Stimulated activated CD8-positive, alpha-beta memory T cell treated with anti-CD3 and anti-CD28 coated beads, Interleukin-2, amount 100 ng/mL, for 48 hours (primary cell): ENCODE measurements at regions not wholly inside any gene's neighbourhood (a gene's known extent, or its start where the extent isn't known, plus 50 kb on each side); places are given as distances from the start of the nearest gene placed in this dataset.

Source experiments
- DNase-seq, 2 donors: peaks; one replicate each; pipeline ENCODE4 v3.0.0-alpha.2; 2020; ENCODE audit warnings: low read depth in 2 of 2

DNA sequence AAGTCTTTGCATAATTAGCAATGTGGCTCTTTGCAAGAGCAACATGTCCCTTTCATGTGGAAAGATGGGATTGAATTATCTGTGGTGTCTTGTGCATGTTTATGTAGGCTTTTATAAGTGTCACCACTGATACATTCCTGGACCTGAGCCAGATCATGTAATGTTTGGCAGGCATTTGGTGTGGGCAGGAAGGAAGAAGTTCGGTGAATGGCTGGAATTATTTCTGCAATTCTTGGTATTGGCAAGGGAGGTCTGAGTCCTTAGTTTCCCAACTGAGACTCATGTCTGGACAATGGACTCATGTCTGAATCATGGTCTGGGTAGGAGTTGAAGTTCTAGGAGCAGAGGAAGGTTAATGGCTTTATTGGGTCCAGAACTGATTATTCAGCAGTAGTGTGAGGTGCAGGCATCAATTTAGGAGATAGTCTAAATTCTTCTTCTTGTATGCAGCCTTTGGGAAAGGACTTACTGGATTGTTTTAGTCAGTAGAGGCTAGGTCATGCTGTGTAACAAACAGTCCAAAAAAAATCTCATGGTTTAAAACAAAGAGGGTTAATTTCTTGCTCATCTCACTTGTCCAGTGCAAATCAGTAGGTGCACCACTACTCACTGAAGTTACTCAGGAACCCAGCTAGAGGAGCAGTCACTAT, 186.5 kb upstream of the LHX5 start:
- no peak for DNase-seq

DNA sequence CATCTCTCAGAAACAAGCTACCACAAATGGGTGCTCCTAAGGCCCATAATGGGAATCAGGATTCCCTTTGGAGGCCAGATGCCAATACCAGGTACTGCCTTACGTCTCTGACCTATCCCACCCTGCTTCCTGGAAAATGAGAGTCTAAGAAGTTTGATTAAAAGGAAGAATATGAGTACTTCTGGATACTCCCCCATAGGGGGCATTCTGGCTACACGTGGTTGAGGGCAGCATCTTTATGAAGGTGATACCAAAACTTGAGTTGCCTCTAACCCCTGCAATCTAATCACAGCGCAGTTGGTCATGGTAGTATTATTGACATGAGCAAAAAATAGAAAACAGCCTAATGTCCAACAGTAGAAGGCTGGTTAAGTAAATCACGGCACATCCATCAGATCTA, 184.2 kb upstream of the LHX5 start:
- no peak for DNase-seq

DNA sequence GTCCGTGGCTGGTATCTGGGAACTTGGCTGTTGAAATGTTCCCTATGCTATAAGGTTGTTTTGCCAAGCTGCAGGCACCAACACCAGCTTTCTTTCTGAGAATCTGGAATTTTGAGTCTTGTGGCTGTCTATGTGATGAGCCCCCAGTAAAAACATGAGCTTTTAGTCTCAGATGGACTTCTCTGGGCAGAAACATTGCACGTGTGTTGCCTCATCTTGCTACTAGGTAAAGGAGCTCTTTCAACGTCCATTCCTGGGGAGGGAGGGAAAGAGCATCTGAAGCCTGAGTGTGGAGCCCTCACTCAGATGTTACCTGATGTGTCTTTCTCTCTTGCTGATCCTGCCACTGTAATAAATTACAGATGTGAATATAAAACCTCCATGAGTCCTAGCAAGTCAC, 183.8 kb upstream of the LHX5 start:
- DNase-seq = no peak

DNA sequence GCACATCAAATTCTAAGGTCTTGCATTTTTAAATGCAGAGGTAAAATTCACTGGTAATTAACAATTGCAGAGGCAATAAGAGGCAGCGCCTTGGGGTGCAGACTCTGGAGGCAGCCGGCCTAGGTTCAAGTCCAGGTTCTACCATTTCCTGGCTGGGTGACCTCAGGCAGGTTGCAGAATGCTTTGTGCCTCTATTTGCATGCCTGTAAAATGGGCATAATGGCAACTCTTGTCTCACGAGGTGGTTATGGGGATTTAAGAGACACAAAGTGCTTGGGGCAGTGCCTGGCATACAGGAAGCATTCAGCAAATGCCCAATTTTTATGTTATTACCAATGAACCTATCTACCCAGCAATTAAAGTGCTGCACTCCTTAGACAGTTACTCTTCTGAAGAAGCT, 180.0 kb upstream of the LHX5 start:
- no peak for DNase-seq

DNA sequence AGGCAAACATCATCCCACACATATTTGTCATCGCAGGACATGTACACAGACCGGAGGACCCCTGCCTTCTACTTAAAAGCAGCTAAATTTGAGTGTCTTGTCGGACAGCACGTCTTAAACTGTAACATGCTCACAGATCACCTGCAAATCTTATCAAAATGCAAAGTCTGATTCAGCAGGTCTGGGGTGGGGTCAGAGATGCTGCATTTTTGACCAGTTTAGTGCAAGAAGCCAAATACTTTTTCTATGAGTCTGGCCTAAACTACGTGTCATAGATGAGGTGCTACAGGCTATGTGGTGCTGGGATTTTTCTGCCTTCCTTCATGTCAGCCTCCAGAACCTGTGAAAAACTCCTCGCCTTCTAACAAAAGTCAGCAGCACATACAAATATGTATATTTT, 178.8 kb upstream of the LHX5 start:
- no peak for DNase-seq

DNA sequence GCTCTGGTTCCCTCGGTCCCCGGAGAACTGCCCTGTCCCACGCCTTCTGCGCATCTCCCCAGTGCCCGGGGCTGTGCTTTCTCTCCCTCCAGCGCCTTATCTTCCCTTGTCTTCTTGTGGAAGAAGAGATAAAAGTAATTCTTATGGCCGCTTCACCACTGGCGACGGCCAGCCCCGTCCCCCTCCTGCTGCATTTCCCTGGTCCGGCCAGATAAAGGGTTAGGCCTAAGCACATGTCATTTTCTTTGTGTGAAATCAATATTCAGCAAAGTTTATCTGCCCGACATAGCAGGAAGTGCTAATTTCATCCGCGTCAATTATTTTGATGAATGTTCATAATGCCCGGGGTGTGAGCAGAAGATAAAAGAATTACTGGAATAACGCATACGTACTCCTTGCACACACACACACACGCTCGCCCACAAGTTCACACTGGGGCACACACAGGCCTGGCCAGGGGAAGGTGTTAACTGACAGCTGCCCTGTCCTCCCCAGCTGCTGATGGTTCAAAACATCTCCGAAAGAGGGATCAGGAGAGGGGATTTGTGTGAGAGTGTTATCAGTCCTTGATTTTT, 177.7 kb upstream of the LHX5 start:
- DNase-seq = no peak

DNA sequence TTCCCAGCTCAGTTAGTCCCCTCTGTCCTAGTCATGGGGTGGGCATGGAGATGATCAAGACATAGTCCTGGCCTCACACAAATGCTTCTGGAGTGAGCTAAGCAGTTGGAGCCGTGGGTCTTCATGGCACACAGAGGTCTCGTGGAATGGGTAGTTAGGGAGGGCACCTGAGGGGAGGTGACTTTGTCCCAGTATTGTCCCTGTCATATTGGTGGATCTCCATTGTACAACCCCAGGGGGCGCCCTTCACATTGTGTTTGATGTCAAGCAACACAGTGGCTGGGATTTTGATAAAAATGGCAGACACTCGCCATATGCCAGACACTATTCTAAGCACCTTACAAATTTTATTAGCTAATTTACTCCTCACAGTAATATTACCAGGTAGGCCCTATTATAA, 175.4 kb upstream of the LHX5 start:
- no peak for DNase-seq

DNA sequence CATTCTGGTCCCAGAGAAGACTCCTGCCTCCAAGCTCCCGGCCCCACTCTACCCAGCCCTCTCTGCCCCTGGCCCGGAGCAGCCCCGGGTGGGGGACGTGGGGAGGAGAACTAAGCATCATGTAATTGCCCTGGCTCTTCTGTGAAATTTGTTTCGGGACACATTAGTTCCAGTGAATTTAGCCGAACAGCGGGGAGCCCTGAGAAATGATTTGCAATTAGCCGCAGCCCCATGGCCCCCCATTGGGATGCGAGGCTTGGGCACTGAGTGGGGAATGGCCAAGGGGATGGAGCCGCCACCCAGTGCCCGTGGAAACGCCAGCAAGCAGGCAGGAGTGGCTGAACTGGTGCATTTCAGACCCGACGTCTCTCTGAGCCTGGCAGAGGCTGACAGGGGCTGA, 173.9 kb upstream of the LHX5 start:
- no peak for DNase-seq

DNA sequence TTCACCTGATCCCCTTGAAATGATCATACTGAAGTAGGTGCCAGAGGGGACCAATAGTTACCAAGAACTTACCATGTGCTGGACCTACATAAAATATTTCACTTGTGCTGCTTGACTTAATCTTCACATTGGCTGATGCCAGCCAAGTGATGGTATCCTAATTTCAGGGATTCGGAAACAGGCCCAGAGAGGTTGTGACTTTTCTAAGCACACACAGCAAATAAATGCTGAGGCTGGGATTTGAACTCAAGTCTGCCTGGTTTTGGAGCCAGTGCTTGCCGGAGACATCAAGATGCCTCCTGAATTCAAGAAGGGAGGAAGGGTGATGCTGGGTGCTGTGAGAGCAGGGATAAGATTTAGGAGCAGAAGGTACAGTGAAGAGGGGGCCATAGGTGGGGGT, 173.5 kb upstream of the LHX5 start:
- DNase-seq = no peak

DNA sequence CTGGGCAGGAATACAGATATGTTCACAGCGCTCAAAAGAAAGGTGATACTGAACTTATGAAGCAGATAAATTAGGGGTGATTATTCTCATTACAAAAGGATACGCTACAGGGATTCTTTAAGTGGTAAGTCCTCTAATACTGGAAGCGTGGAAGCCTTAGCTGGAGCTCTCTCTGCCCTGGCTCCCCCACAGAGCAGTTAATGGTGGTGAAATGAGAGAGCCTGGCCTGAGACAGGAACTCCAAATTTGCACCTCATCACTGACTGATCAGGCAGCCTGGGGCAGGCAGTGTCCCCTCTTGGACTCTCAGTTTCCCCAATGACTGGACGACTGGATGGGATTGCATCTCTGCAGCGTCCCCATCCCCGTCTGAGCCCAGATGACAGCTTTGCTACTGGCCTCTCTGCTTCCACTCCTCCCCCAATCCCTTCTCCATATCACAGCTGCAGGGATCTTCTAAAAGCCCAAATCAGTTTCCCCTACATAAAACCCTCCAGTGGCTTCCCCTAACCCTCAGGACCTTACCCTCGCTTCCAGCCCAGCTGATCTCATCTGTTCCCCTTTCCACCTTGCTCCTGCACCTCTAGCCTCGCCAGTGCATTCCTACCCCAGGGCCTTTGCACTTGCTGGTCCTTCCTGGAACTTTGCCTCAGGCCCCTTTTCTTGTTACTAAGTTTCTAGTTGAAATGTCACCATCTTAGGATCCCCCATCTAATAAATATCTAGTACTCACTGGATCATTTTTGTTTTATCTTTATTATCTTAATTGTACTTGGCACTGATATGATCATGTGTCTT, 171.7 kb upstream of the LHX5 start:
- no peak for DNase-seq

DNA sequence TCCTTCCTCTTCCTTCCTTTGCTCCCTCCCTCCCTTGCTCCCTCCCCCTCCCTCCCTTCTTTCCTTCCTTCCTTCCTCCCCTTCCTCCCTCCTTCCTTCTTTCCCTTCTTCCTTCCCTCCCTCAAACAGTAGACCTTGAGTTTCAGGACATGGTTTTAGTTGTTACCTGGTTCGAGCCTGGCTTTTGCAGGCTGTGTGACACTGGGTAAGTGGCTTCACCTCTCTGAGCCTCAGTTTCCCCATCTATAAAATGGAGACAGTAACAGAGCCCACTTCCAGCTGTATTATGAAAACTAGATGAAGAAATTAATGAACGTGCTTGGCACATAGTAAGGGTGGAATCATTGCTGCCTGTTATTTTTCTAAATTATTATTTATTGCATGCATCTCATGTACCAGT, 171.0 kb upstream of the LHX5 start:
- no peak for DNase-seq

DNA sequence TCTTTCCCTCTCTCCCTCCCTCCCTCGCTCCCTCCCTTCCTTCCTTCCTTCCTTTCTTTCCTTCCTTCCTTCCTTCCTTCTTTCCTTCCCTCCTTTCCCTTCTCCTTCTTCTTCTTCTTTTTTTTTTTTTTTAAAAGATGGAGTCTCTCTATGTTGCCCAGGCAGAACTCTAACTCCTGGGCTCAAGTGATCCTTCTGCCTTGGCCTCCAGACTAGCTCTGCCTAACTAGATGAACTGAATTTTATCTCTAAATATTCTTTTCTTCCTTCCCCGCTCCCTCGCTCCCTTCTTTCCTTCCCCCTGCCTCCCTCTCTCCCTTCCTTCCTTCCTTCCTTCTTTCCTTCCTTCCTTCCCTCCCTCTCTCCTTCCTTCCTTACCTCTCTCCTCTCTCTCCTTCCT, 170.5 kb upstream of the LHX5 start:
- DNase-seq = no peak

DNA sequence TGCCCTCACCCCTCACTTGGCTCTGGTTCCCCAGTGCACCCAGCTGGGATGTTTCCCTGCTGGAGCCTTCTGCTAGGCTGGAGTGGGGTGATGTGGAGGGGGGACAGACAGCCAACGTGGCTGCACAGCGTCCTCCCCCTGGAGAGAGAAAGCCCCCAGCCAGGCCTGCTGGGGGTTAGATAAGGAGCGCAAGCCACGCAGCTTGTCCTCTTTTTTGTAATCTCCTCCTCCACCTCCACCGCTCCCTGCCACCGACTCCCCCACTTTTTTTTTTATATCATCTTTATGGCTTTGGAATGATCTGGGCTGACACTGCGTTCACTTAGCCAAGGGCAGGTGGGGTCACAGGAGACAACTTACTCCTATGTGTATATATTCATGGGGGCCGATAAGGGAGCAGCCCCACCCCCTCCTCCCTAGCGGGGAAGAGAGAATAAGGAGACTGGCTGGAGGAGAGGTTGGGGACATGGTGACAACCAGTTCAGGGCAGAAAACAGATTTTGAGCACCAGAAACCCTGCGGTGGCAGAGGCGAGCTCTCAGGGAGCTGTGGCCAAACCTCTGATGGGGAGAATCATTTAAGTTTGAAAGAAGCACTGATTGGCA, 169.9 kb upstream of the LHX5 start:
- DNase-seq = no peak

DNA sequence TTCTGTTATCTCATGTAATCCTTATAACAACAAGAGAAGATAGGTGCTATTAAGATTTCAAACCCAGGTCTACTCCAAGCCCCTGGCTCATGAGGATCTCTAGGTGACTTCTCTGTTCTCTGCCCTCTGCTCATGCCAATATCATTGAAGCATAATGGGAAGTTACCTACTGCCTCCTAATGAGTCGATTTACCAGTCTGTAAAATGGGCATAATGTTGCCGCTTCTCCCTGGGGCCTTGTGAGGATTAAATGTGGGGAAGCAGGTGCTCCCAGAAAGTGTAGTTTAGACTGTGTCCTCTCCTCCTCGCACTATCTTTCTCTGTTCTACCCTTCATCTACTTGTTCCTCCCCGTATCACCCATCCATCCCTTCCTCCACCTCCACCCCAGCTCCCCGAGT, 169.2 kb upstream of the LHX5 start:
- no peak for DNase-seq

DNA sequence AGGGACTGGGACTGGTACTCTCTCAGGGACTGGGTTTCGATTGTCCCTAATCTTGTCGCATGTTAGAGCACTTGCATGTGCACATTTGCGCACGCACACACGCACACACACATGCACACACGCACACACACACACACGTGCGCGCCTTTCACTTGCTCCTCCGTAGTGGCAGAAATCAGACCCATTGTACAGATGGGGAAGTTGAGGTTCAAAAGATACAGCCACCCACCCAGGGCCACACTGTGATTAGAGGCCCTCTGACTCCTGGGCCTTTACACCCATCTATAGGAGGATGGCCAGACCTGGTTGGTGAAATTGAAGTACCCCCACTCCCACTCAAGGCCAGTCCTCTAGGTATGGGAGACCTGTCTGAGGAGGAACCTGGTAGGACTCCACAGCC, 167.8 kb upstream of the LHX5 start:
- no peak for DNase-seq

DNA sequence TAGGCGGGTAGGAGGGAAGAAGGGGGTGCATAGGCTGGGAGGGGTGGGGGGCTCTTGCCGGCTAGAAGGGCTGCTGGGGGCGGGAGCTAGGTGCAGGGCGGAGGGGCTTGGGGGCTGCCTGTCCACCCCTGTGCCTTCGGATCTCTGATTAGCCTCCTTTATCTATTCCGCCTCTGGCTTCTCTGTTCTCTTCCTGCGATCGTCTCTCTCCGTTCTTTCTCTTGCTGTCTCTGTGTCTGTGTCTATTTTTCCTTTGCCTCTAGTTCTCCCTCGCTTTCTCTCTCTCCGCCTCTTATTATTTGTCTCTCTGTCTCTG, 166.7 kb upstream of the LHX5 start:
- no peak for DNase-seq

DNA sequence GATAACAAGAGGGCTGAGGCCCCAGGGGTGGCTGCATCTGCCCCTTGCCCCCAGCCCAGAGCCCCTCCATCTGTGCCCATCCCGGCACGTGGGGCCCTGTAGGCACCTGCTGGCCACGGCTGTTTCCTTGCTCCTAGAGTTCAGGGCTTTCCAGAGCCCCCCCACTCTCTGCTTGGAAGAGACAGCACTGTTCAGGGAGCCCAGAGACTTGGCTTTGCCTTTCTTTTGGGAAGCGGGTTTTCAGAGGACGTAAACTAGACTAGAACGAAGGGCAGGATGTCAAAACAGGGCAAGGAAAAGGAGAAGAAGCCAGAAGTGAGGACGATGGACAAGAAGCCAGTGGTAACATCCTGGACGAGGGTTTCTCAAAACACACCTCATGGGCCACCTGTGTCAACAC, 163.3 kb upstream of the LHX5 start:
- DNase-seq = no peak

DNA sequence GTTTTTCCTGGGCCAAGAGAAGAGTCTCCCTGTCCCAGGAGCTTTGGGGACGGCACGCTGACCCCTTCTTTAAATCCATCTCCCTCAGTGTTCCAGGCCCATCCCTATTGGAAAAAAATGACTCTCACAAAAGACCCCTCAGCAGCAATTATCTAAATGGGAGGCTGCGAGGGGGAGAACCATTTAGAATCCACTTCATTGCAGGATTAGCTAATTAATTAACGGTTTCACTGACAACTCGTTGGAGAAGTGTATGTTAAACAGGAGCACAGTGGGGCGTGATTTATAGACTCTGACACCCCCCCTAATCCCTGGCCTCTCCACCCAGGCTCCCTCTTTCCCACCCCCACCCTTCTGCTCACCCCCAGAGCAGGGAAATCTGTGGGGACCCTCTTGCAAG, 162.8 kb upstream of the LHX5 start:
- DNase-seq = no peak

DNA sequence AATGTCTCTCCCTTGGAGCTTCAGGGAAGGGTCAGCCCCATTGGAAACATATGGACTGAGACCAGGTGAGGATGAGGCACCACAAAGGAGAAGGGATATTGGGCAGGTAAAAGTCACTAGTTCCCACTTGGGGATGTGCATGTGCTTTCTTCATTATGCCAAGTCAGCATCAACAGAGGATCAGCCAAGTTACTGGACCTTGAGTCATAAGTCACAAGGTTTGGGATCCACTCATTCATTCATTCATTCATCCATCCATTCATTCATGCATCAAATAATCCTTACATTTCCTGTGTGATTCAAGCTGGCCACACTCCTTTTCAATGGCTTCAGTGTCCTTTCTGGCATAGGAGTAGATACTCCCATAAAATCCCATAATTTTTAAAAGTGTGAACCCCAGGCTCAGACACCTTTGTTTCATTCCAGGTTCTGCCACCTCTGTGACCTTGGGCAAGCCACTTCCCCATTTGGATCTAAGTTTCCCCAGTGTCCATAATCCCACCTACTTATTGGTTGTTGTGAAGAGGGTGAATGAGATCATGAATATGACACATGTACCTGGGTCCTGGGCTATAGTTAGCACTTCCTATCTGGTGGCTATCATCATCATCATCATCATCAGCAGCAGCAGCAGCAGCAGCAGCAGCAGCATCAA, 162.1 kb upstream of the LHX5 start:
- DNase-seq = no peak

DNA sequence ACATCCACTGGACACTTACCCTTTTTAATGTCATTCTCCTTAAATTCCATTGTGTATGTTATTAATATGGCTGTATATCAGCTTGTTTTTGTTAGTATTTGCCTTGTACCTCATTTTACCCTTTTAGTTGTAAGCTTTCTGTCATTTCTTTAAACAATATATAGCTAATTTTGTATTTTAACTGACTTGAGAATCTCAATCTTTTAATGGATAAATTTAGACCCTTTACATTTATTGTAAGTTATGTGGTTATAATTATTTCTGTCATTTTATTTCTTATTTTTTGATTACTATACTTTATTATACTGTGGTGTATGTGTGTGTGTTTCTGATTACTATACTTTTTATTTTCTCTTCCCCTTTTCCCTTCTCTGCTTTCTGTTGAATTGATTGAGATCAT, 159.0 kb upstream of the LHX5 start:
- no peak for DNase-seq

DNA sequence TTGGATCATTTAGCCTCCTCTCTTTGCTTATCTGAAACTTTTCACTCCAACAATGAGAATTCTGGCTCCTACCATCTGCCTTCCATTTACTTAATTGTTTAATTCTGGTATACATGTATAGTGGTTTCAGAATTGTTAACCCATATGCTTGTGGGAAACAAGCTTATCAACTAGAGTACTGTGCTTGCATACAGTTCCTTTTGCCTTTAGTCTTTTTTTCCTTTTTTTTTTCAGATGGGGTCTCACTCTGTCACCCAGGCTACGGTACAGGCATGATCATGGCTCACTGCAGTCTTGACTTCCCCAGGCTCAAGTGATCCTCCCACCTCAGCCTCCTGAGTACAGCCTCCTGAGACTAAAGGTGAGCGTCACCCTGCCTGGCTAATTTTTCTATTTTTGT, 153.8 kb upstream of the LHX5 start:
- DNase-seq = no peak

DNA sequence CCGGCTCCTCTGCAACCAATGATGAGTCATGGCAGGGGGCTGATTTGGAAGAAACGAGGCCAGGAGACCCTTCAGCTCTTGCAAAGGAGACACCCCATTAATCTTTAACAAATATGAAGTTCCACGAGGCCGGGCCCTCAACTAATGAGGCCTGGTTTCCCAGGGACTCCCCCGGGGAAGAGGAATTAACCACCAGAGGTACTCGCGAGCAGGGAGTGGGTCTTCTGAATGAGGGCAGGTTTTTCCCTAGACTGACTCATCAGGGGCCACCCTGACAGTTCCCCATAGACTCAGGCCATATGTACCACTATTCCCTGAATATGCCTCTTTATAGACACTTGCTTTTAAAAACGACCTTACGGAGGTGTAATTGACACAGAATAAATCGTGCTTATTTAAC, 150.7 kb upstream of the LHX5 start:
- DNase-seq = no peak
